Smooth muscle cell of the brain vasculature (primary cell): ENCODE measurements at regions not wholly inside any gene's neighbourhood (a gene's known extent, or its start where the extent isn't known, plus 50 kb on each side); places are given as distances from the start of the nearest gene placed in this dataset.
"Not testable (repeated sequence)": the region's sequence is repeated elsewhere in the genome, so short reads cannot be mapped to it uniquely, and the experiment has no call there.

Source experiments
- DNase-seq: peaks from one replicate; pipeline ENCODE4 v3.0.0-alpha.2; 2012; ENCODE audit warnings: low read depth, low spot score

GRCh38 chr7:81433692-81434331 lies 336.0 kb downstream of the HGF start:
- no peak for DNase-seq

GRCh38 chr7:81433206-81433605 lies 336.6 kb downstream of the HGF start:
- no peak for DNase-seq

GRCh38 chr7:81430761-81431160 lies 339.1 kb downstream of the HGF start:
- DNase-seq = no peak

- DNase-seq = no peak
Observed at GRCh38 chr7:81430150-81430549, 339.7 kb downstream of the HGF start.

- no peak for DNase-seq
Observed at GRCh38 chr7:81427461-81427860, 342.4 kb downstream of the HGF start.

GRCh38 chr7:81420526-81421226 lies 349.2 kb downstream of the HGF start:
- no peak for DNase-seq

- DNase-seq = no peak
Observed at GRCh38 chr7:81419731-81420130, 350.1 kb downstream of the HGF start.

- DNase-seq = no peak
Observed at GRCh38 chr7:81416659-81417058, 353.2 kb downstream of the HGF start.

- no peak for DNase-seq
Observed at GRCh38 chr7:81415181-81415580, 354.7 kb downstream of the HGF start.

- DNase-seq = no peak
Observed at GRCh38 chr7:81414411-81414810, 355.4 kb downstream of the HGF start.

- no peak for DNase-seq
Observed at GRCh38 chr7:81410471-81411117, 359.3 kb downstream of the HGF start.

- DNase-seq = no peak
Observed at GRCh38 chr7:81408728-81409127, 361.1 kb downstream of the HGF start.

- DNase-seq = no peak
Observed at GRCh38 chr7:81407094-81407493, 362.8 kb downstream of the HGF start.

GRCh38 chr7:81404669-81405068 lies 365.2 kb downstream of the HGF start:
- no peak for DNase-seq

- peak; percentile 89 for DNase-seq
Observed at GRCh38 chr7:81402227-81402626, 367.6 kb downstream of the HGF start.

GRCh38 chr7:81399471-81399870 lies 370.4 kb downstream of the HGF start:
- DNase-seq = no peak

- DNase-seq = no peak
Observed at GRCh38 chr7:81394029-81394428, 375.8 kb downstream of the HGF start.

GRCh38 chr7:81393018-81393417 lies 376.8 kb downstream of the HGF start:
- DNase-seq = no peak

GRCh38 chr7:81385370-81385769 lies 384.5 kb downstream of the HGF start:
- no peak for DNase-seq

GRCh38 chr7:81383846-81384245 lies 386.0 kb downstream of the HGF start:
- no peak for DNase-seq

- not testable (repeated sequence) for DNase-seq
Observed at GRCh38 chr7:81374641-81375040, 395.2 kb downstream of the HGF start.

- DNase-seq = no peak
Observed at GRCh38 chr7:81370822-81371221, 399.0 kb downstream of the HGF start.

- no peak for DNase-seq
Observed at GRCh38 chr7:81367326-81367931, 402.4 kb downstream of the HGF start.
